Activated CD4-positive, alpha-beta memory T cell treated with anti-CD3 and anti-CD28 coated beads for 36 hours (primary cell): ENCODE measurements at regions not wholly inside any gene's neighbourhood (a gene's known extent, or its start where the extent isn't known, plus 50 kb on each side); places are given as distances from the start of the nearest gene placed in this dataset.
"Not testable (repeated sequence)": the region's sequence is repeated elsewhere in the genome, so short reads cannot be mapped to it uniquely, and the experiment has no call there.

ENCODE experiments used
- CTCF ChIA-PET: fragments of 350-600 bp; sonication (Branson Sonifier 250); formaldehyde crosslinking; loops from one replicate; lab custom pipeline; 2021; ENCODE audit warnings: antibody characterized with exemption, inconsistent platforms; lab: Charles Lee
- POLR2A ChIA-PET: fragments of 350-600 bp; sonication (Branson Sonifier 250); formaldehyde crosslinking; loops from one replicate; lab custom pipeline; 2021; ENCODE audit warnings: antibody characterized with exemption; lab: Charles Lee
- DNase-seq: peaks from one replicate; pipeline ENCODE4 v3.0.0-alpha.2; 2020
- H3K27ac Mint-ChIP-seq: one replicate; pipeline ENCODE4 v1.8.0; 2021; ENCODE audit warnings: mixed read lengths
- H3K27me3 Mint-ChIP-seq: one replicate; pipeline ENCODE4 v1.8.0; 2021; ENCODE audit warnings: mixed read lengths
- H3K36me3 Mint-ChIP-seq: one replicate; pipeline ENCODE4 v1.8.0; 2021; ENCODE audit warnings: mixed read lengths
- H3K4me1 Mint-ChIP-seq: one replicate; pipeline ENCODE4 v1.8.0; 2021; ENCODE audit warnings: low read depth, mixed read lengths
- H3K4me3 Mint-ChIP-seq: one replicate; pipeline ENCODE4 v1.8.0; 2021; ENCODE audit warnings: mild to moderate bottlenecking, mixed read lengths
- H3K9me3 Mint-ChIP-seq: one replicate; pipeline ENCODE4 v1.8.0; 2021; ENCODE audit warnings: mixed read lengths
- intact Hi-C: fragments of 100-400 bp; cut with micrococcal nuclease; formaldehyde crosslinking; loops from one replicate; pipeline ENCODE4 v1.15.1; 2023

DNA sequence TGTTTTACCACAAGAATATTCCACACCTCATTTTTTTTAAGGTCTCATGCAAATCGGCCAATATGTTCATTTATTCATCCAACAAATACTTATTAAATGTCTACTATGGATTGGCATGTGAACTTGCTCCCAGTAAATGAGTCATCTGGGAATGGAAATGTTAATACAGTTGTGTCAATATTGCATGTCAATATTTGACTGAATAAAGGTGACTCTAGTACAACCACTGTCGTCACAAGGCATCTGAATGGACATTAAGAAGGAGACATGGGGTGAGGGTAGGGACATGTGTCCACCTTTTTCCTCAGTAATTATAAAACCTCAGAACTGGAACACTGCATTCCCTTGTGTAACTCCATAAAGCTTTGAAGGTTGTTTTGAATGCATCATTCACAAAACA lies 365.4 kb downstream of the ADCYAP1 start:
- no peak overlapping the region for H3K4me3 Mint-ChIP-seq
- H3K9me3 Mint-ChIP-seq, result no peaks in the 10 kb centered on the region
- H3K4me1 Mint-ChIP-seq, result no peaks in the 10 kb centered on the region
- POLR2A ChIA-PET, result no interaction called here
- H3K36me3 Mint-ChIP-seq, result no peaks in the 10 kb centered on the region
- intact Hi-C loops, result no loop called here
- DNase-seq, result no peak
- no peaks in the 10 kb centered on the region for H3K27me3 Mint-ChIP-seq
- CTCF ChIA-PET, result no interaction called here
- H3K27ac Mint-ChIP-seq, result no peak overlapping the region

DNA sequence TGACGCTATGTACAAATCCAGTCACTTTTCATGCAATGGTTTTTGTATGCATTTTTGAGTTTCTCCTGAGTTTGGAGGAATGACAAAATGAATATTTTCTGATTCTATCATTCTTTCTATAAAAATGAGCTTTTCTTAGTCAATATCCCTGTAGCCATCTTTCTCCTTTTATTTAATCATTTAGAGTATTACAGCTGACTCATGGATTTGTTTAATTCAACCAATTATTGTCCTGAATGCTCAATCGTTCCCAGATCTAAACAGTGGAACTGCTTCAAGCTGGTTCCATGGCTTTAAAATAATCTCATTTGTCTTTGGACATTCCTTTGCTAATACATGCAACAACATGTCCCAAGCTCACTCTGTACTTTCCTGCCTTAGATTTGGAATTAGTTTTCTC lies 368.8 kb downstream of the ADCYAP1 start:
- intact Hi-C loops, result no loop called here
- H3K36me3 Mint-ChIP-seq, result no peaks in the 10 kb centered on the region
- no peaks in the 10 kb centered on the region for H3K27me3 Mint-ChIP-seq
- no peaks in the 10 kb centered on the region for H3K4me1 Mint-ChIP-seq
- ChIA-PET CTCF (no interaction called here), POLR2A (no interaction called here)
- no peak for DNase-seq
- no peak overlapping the region for H3K4me3 Mint-ChIP-seq
- no peaks in the 10 kb centered on the region for H3K9me3 Mint-ChIP-seq
- H3K27ac Mint-ChIP-seq, result no peak overlapping the region

DNA sequence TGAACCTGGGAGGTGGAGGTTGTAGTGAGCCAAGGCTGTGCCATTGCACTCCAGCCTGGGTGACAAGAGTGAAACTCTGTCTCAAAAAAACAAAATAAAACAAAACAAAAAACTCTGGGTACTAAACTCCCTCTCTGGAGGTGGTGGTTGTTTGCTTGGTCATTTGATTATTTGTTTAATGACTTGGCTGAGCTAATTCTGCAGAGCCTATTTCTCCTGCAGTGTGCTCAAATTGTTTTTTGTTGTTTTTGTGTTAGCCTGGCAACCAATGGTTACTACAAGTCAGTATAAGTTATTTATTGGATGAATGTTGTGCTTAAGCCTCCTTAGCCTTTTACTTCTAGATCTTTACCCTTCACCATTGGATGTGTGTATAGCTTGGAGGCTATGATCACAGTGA lies 387.5 kb downstream of the ADCYAP1 start:
- Mint-ChIP-seq H3K9me3 (peaks cover under 1% of the 10 kb centered on the region), H3K36me3 (no peaks in the 10 kb centered on the region), H3K27me3 (no peaks in the 10 kb centered on the region), H3K27ac (no peak overlapping the region), H3K4me3 (no peak overlapping the region), H3K4me1 (no peaks in the 10 kb centered on the region)
- CTCF ChIA-PET, result no interaction called here
- DNase-seq, result no peak
- intact Hi-C loops, result no loop called here
- POLR2A ChIA-PET, result no interaction called here

DNA sequence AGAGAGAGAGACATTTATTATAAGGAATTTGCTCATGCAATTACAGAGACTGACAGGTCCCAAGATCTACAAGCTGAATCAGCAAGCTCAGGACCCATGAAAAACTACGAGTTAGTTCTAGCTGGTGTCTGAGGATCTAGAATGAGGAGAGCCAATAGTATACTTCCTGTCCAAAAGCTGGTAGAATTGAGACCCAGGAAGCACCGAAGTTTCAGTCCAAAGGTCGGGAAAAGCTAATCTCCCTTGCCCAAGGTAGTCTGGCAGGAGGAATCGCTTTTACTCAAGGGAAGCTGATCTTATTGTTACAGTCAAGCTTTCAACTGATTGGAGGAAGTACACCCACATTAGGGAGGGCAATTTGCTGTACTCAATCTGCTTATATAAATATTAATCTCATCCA lies 389.6 kb downstream of the ADCYAP1 start:
- H3K9me3 Mint-ChIP-seq, result peaks cover 2% of the 10 kb centered on the region
- H3K4me3 Mint-ChIP-seq, result no peak overlapping the region
- CTCF ChIA-PET, result no interaction called here
- H3K27me3 Mint-ChIP-seq, result no peaks in the 10 kb centered on the region
- intact Hi-C loops, result no loop called here
- no peaks in the 10 kb centered on the region for H3K36me3 Mint-ChIP-seq
- H3K27ac Mint-ChIP-seq, result no peak overlapping the region
- H3K4me1 Mint-ChIP-seq, result no peaks in the 10 kb centered on the region
- POLR2A ChIA-PET, result no interaction called here
- DNase-seq, result no peak

DNA sequence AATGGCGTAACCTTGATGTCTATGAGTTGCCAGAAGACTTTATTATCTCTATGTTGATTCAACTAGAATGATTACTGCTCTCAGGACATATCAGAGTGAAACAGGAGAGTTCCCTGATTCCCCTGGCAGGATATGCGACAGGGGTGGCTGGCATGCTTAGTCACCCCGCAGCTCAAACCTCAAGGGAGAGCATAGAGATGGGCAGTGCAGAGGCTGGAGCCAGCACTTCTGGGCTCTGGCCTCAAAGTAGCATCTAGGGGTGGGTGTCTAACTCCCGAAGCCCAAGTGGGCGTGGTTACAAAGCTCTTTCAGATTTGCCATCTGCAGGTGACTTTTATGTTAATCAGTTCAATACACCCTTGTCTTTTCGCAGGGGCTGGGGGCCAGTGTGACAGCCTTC lies 391.6 kb downstream of the ADCYAP1 start:
- DNase-seq, result no peak
- POLR2A ChIA-PET, result no interaction called here
- Mint-ChIP-seq H3K4me3 (no peak overlapping the region), H3K36me3 (no peaks in the 10 kb centered on the region), H3K27me3 (no peaks in the 10 kb centered on the region), H3K4me1 (no peaks in the 10 kb centered on the region), H3K27ac (no peak overlapping the region), H3K9me3 (peaks cover 5% of the 10 kb centered on the region)
- CTCF ChIA-PET, result no interaction called here
- intact Hi-C loops, result no loop called here

DNA sequence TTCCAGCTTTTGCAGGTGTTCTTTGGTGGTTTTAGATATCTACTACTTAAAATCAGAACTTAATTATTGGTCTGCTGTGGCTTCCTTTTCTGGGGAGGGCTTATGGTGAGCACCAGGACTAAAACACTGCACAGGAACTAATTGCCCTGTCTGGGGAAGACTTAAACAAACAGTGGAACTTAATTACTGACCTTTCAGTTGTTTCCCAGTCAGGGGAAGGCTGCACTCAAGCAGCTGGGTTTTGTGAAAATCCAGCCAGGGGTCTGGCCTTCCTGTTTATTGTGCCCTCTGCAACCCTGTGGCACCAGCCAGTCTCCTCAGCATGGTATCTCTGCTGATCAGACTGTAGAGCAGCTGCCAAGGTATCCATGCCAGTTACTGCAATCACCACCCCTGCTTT lies 398.2 kb downstream of the ADCYAP1 start:
- ChIA-PET POLR2A (no interaction called here), CTCF (no interaction called here)
- no peak overlapping the region for H3K4me3 Mint-ChIP-seq
- H3K36me3 Mint-ChIP-seq, result no peaks in the 10 kb centered on the region
- intact Hi-C loops, result no loop called here
- no peak for DNase-seq
- no peaks in the 10 kb centered on the region for H3K27me3 Mint-ChIP-seq
- no peaks in the 10 kb centered on the region for H3K4me1 Mint-ChIP-seq
- peaks cover 5% of the 10 kb centered on the region for H3K9me3 Mint-ChIP-seq
- no peak overlapping the region for H3K27ac Mint-ChIP-seq

DNA sequence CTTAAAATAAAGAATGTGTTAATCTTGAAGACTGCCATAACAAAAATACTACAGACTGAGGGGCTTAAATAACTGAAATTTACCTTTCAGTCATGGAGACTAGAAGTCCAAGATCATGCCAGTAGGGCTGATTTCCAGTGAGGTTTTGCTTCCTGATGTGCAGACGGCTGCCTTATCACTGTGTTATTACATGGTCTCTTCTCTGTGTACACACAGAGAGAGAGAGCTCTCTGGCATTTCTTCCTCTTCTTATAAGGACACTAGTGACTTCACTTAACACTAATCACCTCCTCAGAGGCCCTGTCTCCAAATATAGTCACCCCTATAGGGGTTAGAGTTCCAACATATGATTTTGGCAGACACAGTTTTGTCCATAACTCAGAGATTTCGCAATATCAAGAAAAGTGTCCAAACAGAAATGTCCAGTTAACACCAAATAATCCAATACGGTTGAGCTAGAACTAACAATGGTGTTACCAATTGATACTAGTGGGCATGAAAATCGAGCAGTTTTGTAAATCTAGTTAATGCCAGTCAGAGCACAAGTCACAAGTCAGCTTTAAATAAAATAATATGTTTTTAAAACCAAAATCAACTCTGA lies 399.8 kb downstream of the ADCYAP1 start:
- H3K36me3 Mint-ChIP-seq, result no peaks in the 10 kb centered on the region
- H3K4me3 Mint-ChIP-seq, result no peak overlapping the region
- no peaks in the 10 kb centered on the region for H3K4me1 Mint-ChIP-seq
- intact Hi-C loops, result no loop called here
- H3K27me3 Mint-ChIP-seq, result no peaks in the 10 kb centered on the region
- H3K27ac Mint-ChIP-seq, result no peak overlapping the region
- ChIA-PET CTCF (no interaction called here), POLR2A (no interaction called here)
- peaks cover 3% of the 10 kb centered on the region for H3K9me3 Mint-ChIP-seq
- DNase-seq, result no peak

DNA sequence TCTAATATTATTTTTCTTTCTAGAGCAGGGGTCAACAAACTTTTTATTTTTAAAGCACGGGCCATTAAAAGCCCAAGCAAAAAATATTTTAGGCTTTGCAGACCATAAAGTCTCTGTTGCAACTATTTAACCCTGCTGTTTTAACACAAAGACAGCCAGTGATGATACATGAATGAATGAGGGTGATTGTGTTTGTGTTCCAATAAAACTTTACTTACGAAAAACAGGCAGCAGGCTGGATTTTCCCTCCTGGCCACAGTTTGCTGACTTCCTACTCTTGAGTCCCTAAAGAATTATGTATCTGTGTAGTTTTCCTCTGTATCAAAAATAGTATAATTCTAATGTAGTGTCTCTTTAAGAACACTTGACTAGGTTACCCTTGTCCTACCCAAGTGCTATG lies 402.0 kb downstream of the ADCYAP1 start:
- no peak overlapping the region for H3K27ac Mint-ChIP-seq
- H3K27me3 Mint-ChIP-seq, result no peaks in the 10 kb centered on the region
- ChIA-PET CTCF (no interaction called here), POLR2A (no interaction called here)
- intact Hi-C loops, result no loop called here
- no peak for DNase-seq
- no peaks in the 10 kb centered on the region for H3K36me3 Mint-ChIP-seq
- H3K4me3 Mint-ChIP-seq, result no peak overlapping the region
- peaks cover 3% of the 10 kb centered on the region for H3K9me3 Mint-ChIP-seq
- no peaks in the 10 kb centered on the region for H3K4me1 Mint-ChIP-seq

DNA sequence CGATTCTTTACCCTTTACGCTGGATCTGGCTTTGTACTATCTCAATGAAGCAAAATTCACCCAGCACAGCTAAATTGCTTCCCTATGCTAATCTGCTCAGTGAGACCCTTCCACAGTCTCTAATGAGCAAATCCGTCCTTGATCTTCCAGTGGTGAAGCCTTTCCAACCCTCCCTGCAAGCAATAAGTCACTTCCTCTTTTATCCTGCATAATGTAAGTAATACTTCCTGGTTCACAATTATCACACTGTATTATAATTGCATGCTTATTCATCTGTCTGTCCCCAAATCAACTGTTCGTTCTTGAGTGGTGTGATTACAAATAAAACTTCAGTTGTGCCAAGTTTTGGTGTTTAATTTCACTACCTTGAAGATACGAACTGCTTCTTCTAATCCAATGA lies 404.0 kb downstream of the ADCYAP1 start:
- POLR2A ChIA-PET, result no interaction called here
- Mint-ChIP-seq H3K9me3 (peaks cover 3% of the 10 kb centered on the region), H3K4me1 (no peaks in the 10 kb centered on the region), H3K36me3 (no peaks in the 10 kb centered on the region), H3K4me3 (no peak overlapping the region), H3K27ac (no peak overlapping the region), H3K27me3 (no peaks in the 10 kb centered on the region)
- DNase-seq, result no peak
- CTCF ChIA-PET, result no interaction called here
- intact Hi-C loops, result no loop called here

DNA sequence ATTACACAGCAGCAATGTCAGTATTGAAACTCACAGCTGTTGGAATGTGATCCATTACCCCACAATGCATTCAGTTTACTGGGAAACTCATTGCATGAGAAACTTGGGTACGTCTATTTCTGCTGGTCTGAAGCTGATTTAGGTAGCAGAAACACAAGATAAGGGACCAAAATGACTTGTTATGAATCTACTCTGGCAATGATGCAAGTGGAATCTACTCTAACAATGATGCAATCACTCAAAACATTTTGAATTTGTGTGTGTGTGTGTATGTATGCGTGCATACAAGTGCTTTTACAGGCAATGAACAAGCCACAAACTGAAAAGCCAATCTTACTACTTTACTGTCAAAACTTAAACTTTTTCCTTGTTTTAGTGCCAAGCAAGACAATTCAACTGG lies 406.7 kb downstream of the ADCYAP1 start:
- no peak overlapping the region for H3K27ac Mint-ChIP-seq
- intact Hi-C loops, result no loop called here
- ChIA-PET CTCF (no interaction called here), POLR2A (no interaction called here)
- H3K9me3 Mint-ChIP-seq, result peaks cover 3% of the 10 kb centered on the region
- H3K27me3 Mint-ChIP-seq, result no peaks in the 10 kb centered on the region
- no peak for DNase-seq
- no peak overlapping the region for H3K4me3 Mint-ChIP-seq
- H3K4me1 Mint-ChIP-seq, result no peaks in the 10 kb centered on the region
- no peaks in the 10 kb centered on the region for H3K36me3 Mint-ChIP-seq

DNA sequence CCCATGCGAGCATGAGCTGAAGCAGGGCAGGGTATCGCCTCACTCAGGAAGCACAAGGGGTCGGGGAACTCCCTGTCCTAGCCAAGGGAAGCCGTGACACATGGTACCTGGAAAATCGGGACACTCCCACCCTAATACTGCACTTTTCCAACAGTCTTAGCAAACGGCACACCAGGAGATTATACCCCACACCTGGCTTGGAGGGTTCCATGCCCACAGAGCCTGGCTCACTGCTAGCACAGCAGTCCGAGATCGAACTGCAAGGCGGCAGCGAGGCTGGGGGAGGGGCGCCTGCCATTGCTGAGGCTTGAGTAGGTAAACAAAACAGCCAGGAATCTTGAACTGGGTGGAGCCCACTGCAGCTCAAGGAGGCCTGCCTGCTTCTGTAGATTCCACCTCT lies 430.7 kb downstream of the ADCYAP1 start:
- H3K27ac Mint-ChIP-seq, H3K4me3 Mint-ChIP-seq, DNase-seq, H3K27me3 Mint-ChIP-seq, CTCF ChIA-PET, POLR2A ChIA-PET, intact Hi-C loops, H3K4me1 Mint-ChIP-seq, H3K36me3 Mint-ChIP-seq: not testable (repeated sequence)
- H3K9me3 Mint-ChIP-seq, result peaks cover 16% of the 10 kb centered on the region

DNA sequence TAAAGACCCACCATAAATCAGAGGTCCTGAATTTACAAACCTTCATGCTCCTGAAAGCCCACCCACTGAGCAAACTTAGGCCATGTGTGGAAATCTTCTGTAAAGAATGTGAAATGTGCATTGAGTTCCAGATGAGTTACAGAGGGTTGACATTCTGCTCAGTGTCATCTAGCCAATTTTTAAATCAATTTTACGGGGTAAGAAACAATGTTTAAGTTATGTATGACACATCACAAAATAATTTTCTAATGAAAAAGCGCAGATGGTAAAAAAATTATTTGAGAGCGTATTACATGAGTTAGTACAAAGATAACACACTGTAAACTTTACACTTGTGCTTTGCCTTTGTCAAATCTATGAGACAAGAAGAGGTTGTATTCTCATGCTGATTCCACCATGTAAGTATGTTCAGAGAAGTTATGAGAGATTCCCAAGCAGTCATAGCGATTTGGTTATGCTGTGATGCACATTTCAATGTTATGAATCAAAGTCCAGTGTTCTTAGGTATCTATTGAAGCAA lies 446.3 kb downstream of the ADCYAP1 start:
- Mint-ChIP-seq H3K4me3 (no peak overlapping the region), H3K36me3 (no peaks in the 10 kb centered on the region), H3K4me1 (no peaks in the 10 kb centered on the region), H3K27me3 (no peaks in the 10 kb centered on the region), H3K9me3 (peaks cover 6% of the 10 kb centered on the region), H3K27ac (no peak overlapping the region)
- CTCF ChIA-PET, result no interaction called here
- POLR2A ChIA-PET, result no interaction called here
- intact Hi-C loops, result no loop called here
- DNase-seq, result no peak

DNA sequence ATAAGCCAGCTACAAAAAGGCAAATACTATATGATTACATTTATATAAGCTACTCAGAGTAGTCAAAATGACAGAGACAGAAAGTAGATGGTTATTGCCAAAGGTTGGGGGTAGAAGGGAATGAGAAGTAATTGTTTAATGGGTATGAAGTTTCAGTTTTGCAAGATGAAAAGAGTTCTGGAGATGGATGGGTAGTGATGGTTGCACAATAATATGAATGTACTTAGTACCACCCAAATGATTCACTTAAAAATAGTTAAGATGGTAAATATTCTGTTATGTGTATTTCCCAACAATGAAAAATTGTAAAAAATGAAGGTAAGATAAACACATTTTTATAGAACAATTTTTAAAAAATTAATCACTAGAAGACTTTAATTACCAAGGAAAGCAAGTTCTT lies 448.4 kb downstream of the ADCYAP1 start:
- Mint-ChIP-seq H3K9me3 (peaks cover 6% of the 10 kb centered on the region), H3K4me3 (no peak overlapping the region), H3K27me3 (no peaks in the 10 kb centered on the region), H3K36me3 (no peaks in the 10 kb centered on the region), H3K27ac (no peak overlapping the region), H3K4me1 (no peaks in the 10 kb centered on the region)
- ChIA-PET CTCF (no interaction called here), POLR2A (no interaction called here)
- DNase-seq, result no peak
- intact Hi-C loops, result no loop called here
